HEK293T (cell line): ENCODE measurements at regions not wholly inside any gene's neighbourhood (a gene's known extent, or its start where the extent isn't known, plus 50 kb on each side); places are given as distances from the start of the nearest gene placed in this dataset.

Experiments
- BHLHE40 ChIP-seq: fragments of 450-650 bp; IDR thresholded peaks from 2 replicates; pipeline ENCODE4 v1.6.1; 2016; ENCODE audit warnings: mild to moderate bottlenecking, moderate library complexity, borderline replicate concordance
- ELF4 ChIP-seq: fragments of 450-650 bp; IDR thresholded peaks from 2 replicates; pipeline ENCODE4 v1.6.1; 2017; ENCODE audit warnings: antibody characterized with exemption
- FOXA1 ChIP-seq: fragments of 450-650 bp; IDR thresholded peaks from 2 replicates; pipeline ENCODE4 v1.6.1; 2016; ENCODE audit warnings: mild to moderate bottlenecking
- FOXK2 ChIP-seq: fragments of 450-650 bp; IDR thresholded peaks from 2 replicates; pipeline ENCODE4 v1.6.1; 2016; ENCODE audit warnings: mild to moderate bottlenecking
- FOXM1 ChIP-seq: fragments of 450-650 bp; IDR thresholded peaks from 2 replicates; pipeline ENCODE4 v1.6.1; 2017; ENCODE audit warnings: mild to moderate bottlenecking, borderline replicate concordance
- L3MBTL2 ChIP-seq: fragments of 450-650 bp; conservative IDR thresholded peaks from 2 replicates; pipeline ENCODE4 v1.6.1; 2016; ENCODE audit warnings: mild to moderate bottlenecking
- NFRKB ChIP-seq: fragments of 450-650 bp; IDR thresholded peaks from 2 replicates; pipeline ENCODE4 v1.6.1; 2016; ENCODE audit warnings: mild to moderate bottlenecking, moderate library complexity
- PKNOX1 ChIP-seq: fragments of 450-650 bp; IDR thresholded peaks from 2 replicates; pipeline ENCODE4 v1.6.1; 2016
- SP1 ChIP-seq: fragments of 450-650 bp; IDR thresholded peaks from 2 replicates; pipeline ENCODE4 v1.6.1; 2017
- SUZ12 ChIP-seq: fragments of 450-650 bp; IDR thresholded peaks from 2 replicates; pipeline ENCODE4 v1.6.1; 2016; ENCODE audit warnings: mild to moderate bottlenecking

GRCh38 chr13:34758628-34759027 lies 183.4 kb upstream of the NBEA start:
- no peak for TF ChIP-seq BHLHE40
- no peak for TF ChIP-seq FOXK2
- no peak for TF ChIP-seq SUZ12
- TF ChIP-seq SP1 = no peak
- TF ChIP-seq FOXM1 = no peak
- no peak for TF ChIP-seq PKNOX1
- TF ChIP-seq ELF4 = no peak
- no peak for TF ChIP-seq NFRKB
- no peak for TF ChIP-seq L3MBTL2
- no peak for TF ChIP-seq FOXA1
